ENCODE measurements at regions not wholly inside any gene's neighbourhood (a gene's known extent, or its start where the extent isn't known, plus 50 kb on each side); places are given as distances from the start of the nearest gene placed in this dataset.
A peak's percentile ranks its signal among the peaks of the same experiment; 100 is the strongest.
"Not testable (repeated sequence)": the region's sequence is repeated elsewhere in the genome, so short reads cannot be mapped to it uniquely, and the experiment has no call there.

DNA sequence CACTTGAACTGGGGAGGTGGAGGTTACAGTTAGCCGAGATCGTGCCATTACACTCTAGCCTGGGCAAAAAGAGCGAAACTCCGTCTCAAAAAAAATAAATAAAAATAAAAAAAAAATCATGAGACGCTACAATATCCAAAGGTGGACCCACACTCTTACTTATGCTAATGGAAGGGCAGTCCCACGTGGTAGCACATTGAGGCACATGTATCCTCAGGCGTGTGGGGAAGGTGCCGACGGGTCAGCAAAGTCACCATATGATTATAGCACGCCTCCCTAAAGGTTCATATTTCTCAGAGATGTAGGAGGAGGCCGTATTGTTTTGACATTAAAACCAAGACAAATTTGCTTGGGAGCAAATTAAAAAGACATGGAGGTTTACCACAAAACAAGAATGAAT is 201.6 kb downstream of the LRRC70 start:
- TF ChIP-seq, protein P1, sequence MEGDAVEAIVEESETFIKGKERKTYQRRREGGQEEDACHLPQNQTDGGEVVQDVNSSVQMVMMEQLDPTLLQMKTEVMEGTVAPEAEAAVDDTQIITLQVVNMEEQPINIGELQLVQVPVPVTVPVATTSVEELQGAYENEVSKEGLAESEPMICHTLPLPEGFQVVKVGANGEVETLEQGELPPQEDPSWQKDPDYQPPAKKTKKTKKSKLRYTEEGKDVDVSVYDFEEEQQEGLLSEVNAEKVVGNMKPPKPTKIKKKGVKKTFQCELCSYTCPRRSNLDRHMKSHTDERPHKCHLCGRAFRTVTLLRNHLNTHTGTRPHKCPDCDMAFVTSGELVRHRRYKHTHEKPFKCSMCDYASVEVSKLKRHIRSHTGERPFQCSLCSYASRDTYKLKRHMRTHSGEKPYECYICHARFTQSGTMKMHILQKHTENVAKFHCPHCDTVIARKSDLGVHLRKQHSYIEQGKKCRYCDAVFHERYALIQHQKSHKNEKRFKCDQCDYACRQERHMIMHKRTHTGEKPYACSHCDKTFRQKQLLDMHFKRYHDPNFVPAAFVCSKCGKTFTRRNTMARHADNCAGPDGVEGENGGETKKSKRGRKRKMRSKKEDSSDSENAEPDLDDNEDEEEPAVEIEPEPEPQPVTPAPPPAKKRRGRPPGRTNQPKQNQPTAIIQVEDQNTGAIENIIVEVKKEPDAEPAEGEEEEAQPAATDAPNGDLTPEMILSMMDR (conservative IDR thresholded peaks at IDR 0.05; ENCODE audit: control insufficient read depth, insufficient read depth, low read depth, low read length), result no peak
- DNase-seq (ENCODE audit: low read depth), result no peak
- H3K4me3 ChIP-seq (ENCODE audit: control insufficient read depth, low read depth, low read length), result no peak overlapping the region

GRCh38 chr5:62779010-62779422 is 200.4 kb downstream of the LRRC70 start:
- DNase-seq (ENCODE audit: low read depth), result peak; percentile 65
- no peak overlapping the region for H3K4me3 ChIP-seq (ENCODE audit: control insufficient read depth, low read depth, low read length)
- TF ChIP-seq, protein P1 (conservative IDR thresholded peaks at IDR 0.05; ENCODE audit: control insufficient read depth, insufficient read depth, low read depth, low read length), result peak; percentile 70

GRCh38 chr5:62778316-62779009 is 199.8 kb downstream of the LRRC70 start:
- DNase-seq (ENCODE audit: low read depth), result no peak
- H3K4me3 ChIP-seq (ENCODE audit: control insufficient read depth, low read depth, low read length), result no peak overlapping the region
- TF ChIP-seq, protein P1 (conservative IDR thresholded peaks at IDR 0.05; ENCODE audit: control insufficient read depth, insufficient read depth, low read depth, low read length), result no peak

- not testable (repeated sequence) for H3K4me3 ChIP-seq (ENCODE audit: control insufficient read depth, low read depth, low read length); DNase-seq (ENCODE audit: low read depth)
Measured at GRCh38 chr5:62777081-62777480, 198.5 kb downstream of the LRRC70 start.

- not testable (repeated sequence) for H3K4me3 ChIP-seq (ENCODE audit: control insufficient read depth, low read depth, low read length); DNase-seq (ENCODE audit: low read depth)
Measured at GRCh38 chr5:62776592-62776991, 198.0 kb downstream of the LRRC70 start.

DNA sequence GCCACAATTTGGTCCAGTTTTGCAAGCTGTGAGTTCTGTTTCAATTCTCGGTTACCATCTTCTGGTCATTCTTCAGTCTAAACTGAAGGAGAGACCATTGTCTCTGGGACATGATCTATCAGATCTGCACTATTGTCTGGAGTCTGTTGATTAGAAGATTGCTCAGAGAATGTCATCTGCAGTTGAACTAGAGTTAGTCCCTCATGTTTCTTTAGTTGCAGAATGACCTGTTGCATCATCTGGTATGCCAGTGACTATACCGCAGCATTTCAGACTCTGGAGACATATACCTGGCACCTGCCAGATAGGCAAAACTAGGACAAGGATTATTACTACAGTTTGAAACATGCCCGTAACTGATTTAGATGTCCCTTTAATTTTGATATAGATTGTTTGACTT is 194.8 kb downstream of the LRRC70 start:
- H3K4me3 ChIP-seq (ENCODE audit: control insufficient read depth, low read depth, low read length), result no peak overlapping the region
- DNase-seq (ENCODE audit: low read depth), result no peak
- TF ChIP-seq, protein P1 (conservative IDR thresholded peaks at IDR 0.05; ENCODE audit: control insufficient read depth, insufficient read depth, low read depth, low read length), result no peak

- TF ChIP-seq, protein P1 (conservative IDR thresholded peaks at IDR 0.05; ENCODE audit: control insufficient read depth, insufficient read depth, low read depth, low read length), result no peak
- H3K4me3 ChIP-seq (ENCODE audit: control insufficient read depth, low read depth, low read length), result no peak overlapping the region
- DNase-seq (ENCODE audit: low read depth), result no peak
Measured at GRCh38 chr5:62771341-62771740, 192.7 kb downstream of the LRRC70 start.

- no peak for DNase-seq (ENCODE audit: low read depth)
- TF ChIP-seq, protein P1 (conservative IDR thresholded peaks at IDR 0.05; ENCODE audit: control insufficient read depth, insufficient read depth, low read depth, low read length), result no peak
Measured at GRCh38 chr5:62767650-62768049, 189.0 kb downstream of the LRRC70 start.

More at GRCh38 chr5:62767650-62768049, 189.0 kb downstream of the LRRC70 start:
- H3K4me3 ChIP-seq (ENCODE audit: control insufficient read depth, low read depth, low read length), result no peak overlapping the region

All from fibroblast of mammary gland (primary cell).